HCT116 (cell line): ENCODE measurements at regions not wholly inside any gene's neighbourhood (a gene's known extent, or its start where the extent isn't known, plus 50 kb on each side); places are given as distances from the start of the nearest gene placed in this dataset.

Source experiments
- ATAC-seq: fragments of 200-7000 bp; cut with Tn5 transposase; 2 replicates; pipeline ENCODE4 v1.9.1; 2020; ENCODE audit warnings: mild to moderate bottlenecking, moderate library complexity
- BruUV-seq: library from RNA; stranded (reverse); fragments of 400-500 nt; replicated peaks from 2 replicates; lab custom pipeline; 2021; lab: Mats Ljungman, UMichigan
- CTCF ChIA-PET: fragments of 300-600 bp; sonication (Branson Sonifier 250); formaldehyde crosslinking; loops from one replicate; lab custom pipeline; 2021; ENCODE audit warnings: antibody characterized with exemption; lab: Charles Lee
- POLR2A ChIA-PET: fragments of 300-600, 350-600 bp; sonication (Branson Sonifier 250); formaldehyde crosslinking; loops from one replicate; lab custom pipeline; 2021; ENCODE audit warnings: antibody characterized with exemption; lab: Charles Lee
- RAD21 ChIA-PET, 2 experiments: fragments of 300-600 bp; sonication (Branson Sonifier 250); formaldehyde crosslinking; loops; one replicate each; lab custom pipeline; 2023; ENCODE audit warnings: low total read pairs in 2 of 2; ENCODE audit not compliant: uncharacterized antibody in 2 of 2, unreplicated experiment in 2 of 2, low non-redundant PET in 1 of 2; lab: Charles Lee
- DNase-seq: peaks from one replicate; pipeline ENCODE4 v3.0.0-alpha.2; 2010; ENCODE audit warnings: low read depth, low spot score
- H2AFZ ChIP-seq: fragments of 200-600 bp; shearing (Covaris generic), sonication (generic); 2 replicates; pipeline ENCODE4 v1.6.1; 2017; ENCODE audit warnings: low read depth, mixed run types, mixed read lengths, antibody characterized with exemption, low read length; ENCODE audit not compliant: poor library complexity, severe bottlenecking
- H3K27ac ChIP-seq: 2 replicates; pipeline ENCODE4 v1.5.1; 2012; ENCODE audit warnings: low read depth, low read length
- H3K27me3 ChIP-seq: fragments of 200-600 bp; sonication (generic); 2 replicates; pipeline ENCODE4 v1.6.1; 2016; ENCODE audit warnings: mixed run types, low read length, mixed read lengths; ENCODE audit not compliant: insufficient read depth
- H3K36me3 ChIP-seq, 2 experiments: fragments of 200-500 bp in 1 of 2; fragments of 200-600 bp in 1 of 2; sonication (Bioruptor generic) in 1 of 2; sonication (generic) in 1 of 2; 2 replicates each; pipeline versions ENCODE4 v1.5.1 to v1.6.1; 2014 to 2016; ENCODE audit warnings: low read length in 2 of 2, inconsistent platforms in 1 of 2, mixed read lengths in 1 of 2, mixed run types in 1 of 2; ENCODE audit not compliant: insufficient read depth in 2 of 2, control insufficient read depth in 1 of 2
- H3K4me1 ChIP-seq, 2 experiments: fragments of 200-600 bp in 1 of 2; sonication (generic) in 1 of 2; 2 replicates each; pipeline versions ENCODE4 v1.5.1 to v1.6.1; 2012 to 2017; ENCODE audit warnings: low read length in 2 of 2, inconsistent platforms in 1 of 2, mild to moderate bottlenecking in 1 of 2, mixed read lengths in 1 of 2, mixed run types in 1 of 2, moderate library complexity in 1 of 2; ENCODE audit not compliant: insufficient read depth in 2 of 2, control insufficient read depth in 1 of 2
- H3K4me2 ChIP-seq: fragments of 200-600 bp; sonication (generic); 2 replicates; pipeline ENCODE4 v1.6.1; 2017; ENCODE audit warnings: mixed run types, low read length, mixed read lengths
- H3K4me3 ChIP-seq, 2 experiments: fragments of 200-600 bp in 1 of 2; sonication (generic) in 1 of 2; replicated peaks in 1 of 2; 2 replicates each; pipeline ENCODE4 v1.5.1; 2011 to 2016; ENCODE audit warnings: low read length in 2 of 2, control low read depth in 1 of 2, low read depth in 1 of 2, mild to moderate bottlenecking in 1 of 2, mixed read lengths in 1 of 2, mixed run types in 1 of 2
- H3K79me2 ChIP-seq: fragments of 200-600 bp; sonication (generic); 2 replicates; pipeline ENCODE4 v1.6.1; 2017; ENCODE audit warnings: mild to moderate bottlenecking, mixed run types, low read length, moderate library complexity, mixed read lengths; ENCODE audit not compliant: insufficient read depth
- H3K9ac ChIP-seq: fragments of 200-600 bp; sonication (generic); 2 replicates; pipeline ENCODE4 v1.6.1; 2016; ENCODE audit warnings: low read length, mixed read lengths
- H3K9me2 ChIP-seq: fragments of 200-600 bp; sonication (generic), shearing (Covaris generic); 2 replicates; pipeline ENCODE4 v1.6.1; 2017; ENCODE audit warnings: mixed run types, mild to moderate bottlenecking, moderate library complexity; ENCODE audit not compliant: insufficient read depth
- H3K9me3 ChIP-seq, 2 experiments: fragments of 200-500 bp in 1 of 2; fragments of 200-600 bp in 1 of 2; sonication (Bioruptor generic) in 1 of 2; sonication (generic) in 1 of 2; 2 replicates each; pipeline ENCODE4 v1.6.1; 2014 to 2017; ENCODE audit warnings: low read length in 2 of 2, mixed read lengths in 2 of 2, inconsistent platforms in 1 of 2, low read depth in 1 of 2, mild to moderate bottlenecking in 1 of 2, mixed run types in 1 of 2, moderate library complexity in 1 of 2; ENCODE audit not compliant: control insufficient read depth in 1 of 2, insufficient read depth in 1 of 2
- H4K20me1 ChIP-seq: fragments of 200-600 bp; sonication (generic), shearing (Covaris generic); 2 replicates; pipeline ENCODE4 v1.6.1; 2017; ENCODE audit warnings: mixed run types, mild to moderate bottlenecking, moderate library complexity; ENCODE audit not compliant: insufficient read depth
- CEBPB ChIP-seq: IDR thresholded peaks from 2 replicates; pipeline ENCODE4 v1.6.1; 2012; ENCODE audit warnings: low read depth
- CTCF ChIP-seq, 3 experiments: fragments of 200-600 bp in 1 of 3; sonication (generic) in 1 of 3; IDR thresholded peaks in 2 of 3; conservative IDR thresholded peaks in 1 of 3; 2 replicates each; pipeline ENCODE4 v1.5.1; 2012 to 2017; ENCODE audit warnings: low read depth in 2 of 3, low read length in 2 of 3, antibody characterized with exemption in 1 of 3, borderline replicate concordance in 1 of 3, control low read depth in 1 of 3, mild to moderate bottlenecking in 1 of 3, mixed read lengths in 1 of 3, mixed run types in 1 of 3, moderate library complexity in 1 of 3; ENCODE audit not compliant: insufficient read depth in 1 of 3
- EGR1 ChIP-seq: IDR thresholded peaks from 2 replicates; pipeline ENCODE4 v1.6.1; 2012; ENCODE audit warnings: low read depth
- ELF1 ChIP-seq: IDR thresholded peaks from 2 replicates; pipeline ENCODE4 v1.6.1; 2012; ENCODE audit warnings: low read depth, borderline replicate concordance
- EZH2 ChIP-seq: fragments of 200-600 bp; sonication (generic); IDR thresholded peaks from 2 replicates; pipeline ENCODE4 v1.6.1; 2017; ENCODE audit warnings: antibody characterized with exemption, mixed run types
- EZH2phosphoT487 ChIP-seq: fragments of 200-600 bp; IDR thresholded peaks from 2 replicates; pipeline ENCODE4 v1.6.1; 2018; ENCODE audit warnings: antibody characterized with exemption, borderline replicate concordance
- MAX ChIP-seq: IDR thresholded peaks from 2 replicates; pipeline ENCODE4 v1.6.1; 2012
- POLR2A ChIP-seq: IDR thresholded peaks from 2 replicates; pipeline ENCODE4 v1.7.0; 2011; ENCODE audit warnings: borderline replicate concordance; ENCODE audit not compliant: insufficient read depth, insufficient read length; ENCODE audit errors: extremely low read depth
- POLR2AphosphoS5 ChIP-seq: IDR thresholded peaks from 2 replicates; pipeline ENCODE4 v1.6.1; 2011; ENCODE audit warnings: mild to moderate bottlenecking, low read depth, low read length, moderate library complexity
- RAD21 ChIP-seq: IDR thresholded peaks from 2 replicates; pipeline ENCODE4 v1.6.1; 2012; ENCODE audit warnings: low read depth, mild to moderate bottlenecking
- REST ChIP-seq: IDR thresholded peaks from 2 replicates; pipeline ENCODE4 v1.6.1; 2012; ENCODE audit warnings: low read depth
- SIN3A ChIP-seq: IDR thresholded peaks from 2 replicates; pipeline ENCODE4 v1.6.1; 2012; ENCODE audit warnings: low read depth
- SP1 ChIP-seq: IDR thresholded peaks from 2 replicates; pipeline ENCODE4 v1.6.1; 2012; ENCODE audit warnings: low read depth
- TCF7L2 ChIP-seq: IDR thresholded peaks from 2 replicates; pipeline ENCODE4 v1.7.0; 2011; ENCODE audit warnings: borderline replicate concordance, inconsistent platforms; ENCODE audit not compliant: insufficient read depth, insufficient read length; ENCODE audit errors: extremely low read depth
- YY1 ChIP-seq: IDR thresholded peaks from 2 replicates; pipeline ENCODE4 v1.6.1; 2011; ENCODE audit warnings: low read length, low read depth, moderate library complexity, mild to moderate bottlenecking; ENCODE audit not compliant: insufficient replicate concordance; ENCODE audit errors: extremely low read depth
- ZBTB33 ChIP-seq: IDR thresholded peaks from 2 replicates; pipeline ENCODE4 v1.6.1; 2011; ENCODE audit warnings: mild to moderate bottlenecking, low read length, moderate library complexity; ENCODE audit not compliant: insufficient replicate concordance; ENCODE audit errors: extremely low read depth
- ZFX ChIP-seq: fragments of 450-650 bp; IDR thresholded peaks from 2 replicates; pipeline ENCODE4 v1.6.1; 2017
- ZNF274 ChIP-seq: fragments of 200-500 bp; sonication (Bioruptor generic); IDR thresholded peaks from 2 replicates; pipeline ENCODE4 v1.6.1; 2014; ENCODE audit warnings: mild to moderate bottlenecking, low read depth, low read length, inconsistent platforms
- intact Hi-C: fragments of 100-400 bp; cut with micrococcal nuclease; formaldehyde crosslinking; loops from 2 replicates; pipeline ENCODE4 v1.10.0; 2022

- H3K4me2 ChIP-seq = no peak overlapping the region
- H3K27ac ChIP-seq = no peak overlapping the region
- H3K36me3 ChIP-seq = no peaks in the 10 kb centered on the region
- POLR2A ChIA-PET = no interaction called here
- no TSS peak for BruUV-seq
- TF ChIP-seq REST (no peak), ELF1 (no peak), ZNF274 (no peak), CEBPB (no peak), POLR2A (no peak), POLR2AphosphoS5 (no peak), YY1 (no peak), CTCF (IDR thresholded peaks at IDR 0.05 in 2 of 3, conservative IDR thresholded peaks at IDR 0.05 in 1 of 3; ENCODE audit: borderline replicate concordance in 1 of 3, insufficient read depth in 1 of 3, low read depth in 2 of 3, low read length in 2 of 3) (no peak), EZH2 (no peak), RAD21 (no peak), TCF7L2 (no peak), ZFX (no peak), ZBTB33 (no peak), SP1 (no peak), MAX (no peak), SIN3A (no peak), EZH2phosphoT487 (no peak), EGR1 (no peak)
- TF ChIP-seq, all 23 proteins: peak for 0
- H3K9me3 ChIP-seq = peaks cover 4 to 7% of the 10 kb centered on the region in 2 experiments; a peak in 2 of 4 replicates
- H3K9me2 ChIP-seq = no peaks in the 10 kb centered on the region
- H3K79me2 ChIP-seq = no peaks in the 10 kb centered on the region
- ChIA-PET RAD21 (no interaction called here), CTCF (no interaction called here)
- no peak overlapping the region for H3K9ac ChIP-seq
- H3K4me1 ChIP-seq = no peaks in the 10 kb centered on the region
- H3K4me3 ChIP-seq = no peak overlapping the region
- intact Hi-C loops = no loop called here
- no peak for DNase-seq
- ATAC-seq = no peak
- no peaks in the 10 kb centered on the region for H4K20me1 ChIP-seq
- H2AFZ ChIP-seq = no peak overlapping the region
- H3K27me3 ChIP-seq = no peaks in the 10 kb centered on the region
These were observed 1220.9 kb downstream of the GALC start for GRCh38 chr14:86772075-86772474.
